Transverse colon (tissue), 4 donors: ENCODE measurements at regions not wholly inside any gene's neighbourhood (a gene's known extent, or its start where the extent isn't known, plus 50 kb on each side); places are given as distances from the start of the nearest gene placed in this dataset.

Source experiments
- DNase-seq: peaks from one replicate; pipeline ENCODE4 v3.0.0-alpha.2; 2019
- H3K27ac ChIP-seq, 4 donors: fragments of 200-600 bp; sonication (generic); 2 replicates each; pipeline ENCODE4 v1.5.1; 2016 to 2018; ENCODE audit warnings: inconsistent platforms in 4 of 4
- H3K27me3 ChIP-seq: fragments of 200-600 bp; sonication (generic); 2 replicates; pipeline ENCODE4 v1.5.1; 2017; ENCODE audit warnings: inconsistent platforms
- H3K36me3 ChIP-seq, 4 donors: fragments of 200-600 bp; sonication (generic); 2 replicates each; pipeline ENCODE4 v1.5.1; 2017 to 2019; ENCODE audit warnings: inconsistent platforms in 4 of 4
- H3K4me1 ChIP-seq, 4 donors: fragments of 200-600 bp; sonication (generic); 2 replicates each; pipeline ENCODE4 v1.5.1; 2017 to 2020; ENCODE audit warnings: inconsistent platforms in 4 of 4
- H3K4me3 ChIP-seq, 4 donors: fragments of 200-600 bp; sonication (generic); 1 replicate in 1 of 4; 2 replicates in 3 of 4; pipeline versions ENCODE4 v1.5.1 to v1.6.1; 2017 to 2019; ENCODE audit warnings: inconsistent platforms in 4 of 4
- H3K9me3 ChIP-seq, 2 donors: fragments of 200-600 bp; sonication (generic); 2 replicates each; pipeline ENCODE4 v1.5.1; 2017 to 2019; ENCODE audit warnings: inconsistent platforms in 2 of 2
- CTCF ChIP-seq, 5 experiments: fragments of 200-600 bp in 3 of 5; fragments of 450-650 bp in 2 of 5; sonication (generic) in 3 of 5; IDR thresholded peaks; 1 replicate in 2 of 5; 2 replicates in 3 of 5; pipeline ENCODE4 v1.5.1; 2016 to 2017; ENCODE audit warnings: antibody characterized with exemption in 5 of 5, inconsistent platforms in 3 of 5, mild to moderate bottlenecking in 2 of 5, moderate library complexity in 1 of 5
- EP300 ChIP-seq: sonication (generic); formaldehyde crosslinking; IDR thresholded peaks from one replicate; pipeline ENCODE4 v1.6.1; 2017; ENCODE audit warnings: antibody characterized with exemption, low read depth
- POLR2A ChIP-seq: fragments of 450-650 bp; IDR thresholded peaks from one replicate; pipeline ENCODE4 v1.6.1; 2016; ENCODE audit warnings: antibody characterized with exemption, mild to moderate bottlenecking, moderate library complexity
- POLR2AphosphoS5 ChIP-seq, 3 donors: sonication (generic); formaldehyde crosslinking; IDR thresholded peaks; one replicate each; pipeline ENCODE4 v1.6.1; 2016; ENCODE audit warnings: antibody characterized with exemption in 3 of 3
- WGBS, 2 donors: methylation state at CpG; one replicate each; pipeline ENCODE4 v1.1.5; 2018; ENCODE audit warnings: low coverage in 1 of 2; 5-methylcytosine and 5-hydroxymethylcytosine counted together
- in situ Hi-C, 4 donors: fragments of 200-750 bp; cut with MboI; loops; one replicate each; pipeline versions ENCODE4 v1.15.0 to v1.15.1; 2017; ENCODE audit warnings: low sequenced_read_pairs in 3 of 4, low pct_ligation_motif_present in 1 of 4, low pct_unique_long_range_greater_than_20kb in 1 of 4
- intact Hi-C: fragments of 100-400 bp; cut with DNase I; formaldehyde crosslinking; loops from one replicate; pipeline ENCODE4 v1.15.1; 2023; ENCODE audit warnings: low total_unique reads

GRCh38 chr20:17109307-17109706, 117.5 kb upstream of the PCSK2 start:
- 20 to 50% methylated on average over 1 to 2 of the region's 2 CpGs for WGBS, 2 donors
- Histone ChIP-seq H3K4me3 (no peak overlapping the region), H3K9me3 (no peaks in the 10 kb centered on the region), H3K4me1 (no peaks in the 10 kb centered on the region), H3K36me3 (no peaks in the 10 kb centered on the region), H3K27ac (no peak overlapping the region), H3K27me3 (no peaks in the 10 kb centered on the region)
- in situ Hi-C loops (no loop called here), intact Hi-C loops (no loop called here)
- TF ChIP-seq CTCF (IDR thresholded peaks at IDR 0.05), result no peak
- TF ChIP-seq POLR2A, result no peak
- no peak for TF ChIP-seq POLR2AphosphoS5 (IDR thresholded peaks at IDR 0.05)
- no peak for TF ChIP-seq EP300
- DNase-seq, result no peak

GRCh38 chr20:17128206-17128605, 98.6 kb upstream of the PCSK2 start:
- intact Hi-C loops, result loop anchor here (1.0 kb wide), 1 partner anchor 31 kb away; no protein-coding TSS in a partner anchor

GRCh38 chr20:17129089-17129488, 97.8 kb upstream of the PCSK2 start:
- TF ChIP-seq EP300 (no peak), POLR2AphosphoS5 (IDR thresholded peaks at IDR 0.05) (no peak), CTCF (IDR thresholded peaks at IDR 0.05) (no peak), POLR2A (no peak)
- Histone ChIP-seq H3K27me3 (no peaks in the 10 kb centered on the region), H3K4me3 (no peak overlapping the region), H3K27ac (no peak overlapping the region), H3K4me1 (no peaks in the 10 kb centered on the region), H3K36me3 (no peaks in the 10 kb centered on the region), H3K9me3 (no peaks in the 10 kb centered on the region)
- in situ Hi-C loops (no loop called here), intact Hi-C loops (no loop called here)
- no peak for DNase-seq
- WGBS, 2 donors, result 81 to 90% methylated on average over 3 to 5 of the region's 5 CpGs

More at GRCh38 chr20:17128206-17128605, 98.6 kb upstream of the PCSK2 start:
- no peaks in the 10 kb centered on the region for H3K27me3 ChIP-seq
- H3K36me3 ChIP-seq, result no peaks in the 10 kb centered on the region
- no peaks in the 10 kb centered on the region for H3K4me1 ChIP-seq
- no peak overlapping the region for H3K4me3 ChIP-seq
- H3K9me3 ChIP-seq, result no peaks in the 10 kb centered on the region
- in situ Hi-C loops, result no loop called here
- DNase-seq, result no peak
- WGBS, 2 donors, result 75 to 84% methylated on average over 1 of the region's 1 CpG
- no peak overlapping the region for H3K27ac ChIP-seq
- TF ChIP-seq POLR2AphosphoS5 (IDR thresholded peaks at IDR 0.05), result no peak
- no peak for TF ChIP-seq POLR2A
- no peak for TF ChIP-seq CTCF (IDR thresholded peaks at IDR 0.05)
- no peak for TF ChIP-seq EP300

- TF ChIP-seq EP300, result no peak
- TF ChIP-seq CTCF (IDR thresholded peaks at IDR 0.05), result no peak
- TF ChIP-seq POLR2A, result no peak
- TF ChIP-seq POLR2AphosphoS5 (IDR thresholded peaks at IDR 0.05), result no peak
- no peak for DNase-seq
- Histone ChIP-seq H3K27me3 (no peaks in the 10 kb centered on the region), H3K9me3 (no peaks in the 10 kb centered on the region), H3K4me1 (no peaks in the 10 kb centered on the region), H3K36me3 (no peaks in the 10 kb centered on the region), H3K4me3 (no peak overlapping the region), H3K27ac (no peak overlapping the region)
- intact Hi-C loops, result no loop called here
- 83 to 91% methylated on average over 2 to 3 of the region's 3 CpGs for WGBS, 2 donors
- in situ Hi-C loops, result no loop called here
These were observed 89.1 kb upstream of the PCSK2 start for GRCh38 chr20:17137692-17138091.
